Medulla oblongata (tissue), 1 donor: ENCODE measurements at regions not wholly inside any gene's neighbourhood (a gene's known extent, or its start where the extent isn't known, plus 50 kb on each side); places are given as distances from the start of the nearest gene placed in this dataset.
"Not testable (repeated sequence)": the region's sequence is repeated elsewhere in the genome, so short reads cannot be mapped to it uniquely, and the experiment has no call there.

Experiments
- DNase-seq: peaks from one replicate; pipeline ENCODE4 v3.0.0-alpha.2; 2015; ENCODE audit errors: extremely low spot score

DNA sequence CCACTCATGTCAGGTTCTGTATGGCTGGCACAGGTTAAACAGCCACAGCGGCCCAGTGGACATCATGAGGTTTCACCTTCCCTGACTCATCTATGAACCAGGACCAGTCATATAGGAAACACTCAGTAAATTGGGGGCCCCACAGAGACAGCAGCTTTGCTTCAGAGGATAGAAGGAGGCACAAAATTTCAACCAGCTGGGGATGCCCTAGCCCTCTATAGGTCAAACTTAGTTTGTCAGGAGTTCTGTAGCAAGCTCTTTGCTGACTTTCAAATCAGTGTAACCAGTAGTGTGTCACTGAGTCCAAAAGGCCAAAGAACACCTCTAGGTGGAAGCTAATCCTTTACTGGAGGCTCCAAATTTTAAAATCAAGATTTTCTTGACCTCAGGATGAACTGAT lies 4157.8 kb upstream of the TPTE start:
- not testable (repeated sequence) for DNase-seq

GRCh38 chr21:6368824-6369223 lies 4152.6 kb upstream of the TPTE start:
- peak; percentile 20 for DNase-seq

- DNase-seq, result peak; percentile 1
These were observed 4148.1 kb upstream of the TPTE start for GRCh38 chr21:6373253-6373652.

DNA sequence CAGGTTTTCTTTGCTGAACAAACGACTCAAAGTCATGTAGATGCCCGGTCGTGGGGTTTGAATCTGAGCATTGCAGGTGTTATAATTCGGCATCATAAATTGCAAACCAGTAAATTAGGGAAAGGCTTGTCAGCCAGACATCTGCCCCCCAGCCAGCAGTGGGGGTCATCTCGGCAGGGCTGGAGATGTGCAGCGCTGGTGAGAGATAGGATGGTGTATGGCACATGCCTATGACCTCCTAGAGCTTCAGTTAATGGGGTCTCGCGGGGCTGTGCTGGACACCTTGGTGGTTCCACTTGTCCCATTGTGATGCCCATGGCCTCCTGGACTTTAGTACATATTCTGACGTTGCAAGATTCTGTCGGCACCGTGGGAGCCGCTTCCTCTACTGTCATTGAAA lies 4147.2 kb upstream of the TPTE start:
- DNase-seq, result peak; percentile 27

GRCh38 chr21:6374926-6375325 lies 4146.5 kb upstream of the TPTE start:
- DNase-seq, result peak; percentile 7

DNA sequence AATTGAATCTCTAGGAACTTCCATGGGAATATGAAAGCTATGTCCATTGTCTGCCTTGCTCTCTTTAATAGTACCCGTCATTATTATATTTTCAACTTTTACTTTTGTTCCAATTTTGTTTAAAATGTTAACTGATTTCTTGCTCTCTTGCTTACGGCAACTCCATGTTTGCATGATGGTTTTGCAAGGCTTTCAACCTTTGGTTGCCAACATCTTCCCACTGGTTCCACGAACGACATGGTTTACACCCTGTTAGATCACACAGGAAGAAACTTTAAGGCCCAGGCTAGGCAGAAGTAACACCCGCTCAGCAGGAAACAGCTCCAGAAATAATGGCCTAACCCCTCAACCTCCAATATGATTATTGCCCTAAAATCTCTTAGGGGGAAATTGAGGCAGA lies 4145.6 kb upstream of the TPTE start:
- not testable (repeated sequence) for DNase-seq

DNA sequence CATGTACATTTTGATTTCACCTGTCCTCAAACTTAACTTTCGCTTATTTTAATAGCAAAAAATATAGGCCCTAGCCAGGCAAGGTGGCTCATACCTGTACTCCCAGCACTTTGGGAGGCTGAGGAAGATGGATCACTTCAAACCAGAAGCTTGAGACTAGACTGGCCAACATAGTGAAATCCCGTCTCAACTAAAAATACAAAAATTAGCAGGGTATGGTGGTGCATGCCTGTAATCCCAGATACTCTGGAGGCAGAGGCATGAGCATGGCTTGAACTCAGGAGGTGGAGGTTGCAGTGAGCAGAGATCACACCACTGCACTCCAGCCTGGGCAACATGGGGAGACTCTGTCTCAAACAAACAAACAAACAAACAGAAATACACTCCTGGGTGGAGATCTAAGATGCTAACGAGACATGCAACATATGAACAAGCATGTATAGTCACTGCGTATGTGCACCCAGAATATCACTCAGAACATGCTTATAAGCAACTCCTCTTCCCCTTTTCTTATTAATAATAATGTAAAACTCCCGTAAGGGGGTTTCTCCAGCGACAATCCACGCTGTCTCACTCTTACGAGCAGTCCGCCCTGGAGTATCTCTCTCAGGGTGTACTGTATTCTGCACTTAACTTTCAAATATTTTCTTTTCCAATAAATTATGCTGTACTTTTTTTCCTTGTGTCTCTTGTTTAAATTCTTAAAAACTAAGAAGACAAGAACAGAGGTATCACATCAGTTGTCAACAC lies 4144.9 kb upstream of the TPTE start:
- DNase-seq, result not testable (repeated sequence)
